NT2/D1 (cell line): ENCODE measurements at regions not wholly inside any gene's neighbourhood (a gene's known extent, or its start where the extent isn't known, plus 50 kb on each side); places are given as distances from the start of the nearest gene placed in this dataset.
A peak's percentile ranks its signal among the peaks of the same experiment; 100 is the strongest.
"Not testable (repeated sequence)": the region's sequence is repeated elsewhere in the genome, so short reads cannot be mapped to it uniquely, and the experiment has no call there.

ENCODE experiments used
- DNase-seq: peaks from one replicate; pipeline ENCODE4 v3.0.0-alpha.2; 2011; ENCODE audit warnings: low read depth, low spot score
- H3K27me3 ChIP-seq: 2 replicates; pipeline ENCODE4 v1.6.0; 2011; ENCODE audit warnings: mild to moderate bottlenecking; ENCODE audit not compliant: insufficient read length, insufficient read depth
- H3K36me3 ChIP-seq: 2 replicates; pipeline ENCODE4 v1.6.1; 2011; ENCODE audit warnings: mild to moderate bottlenecking, low read length, mixed read lengths; ENCODE audit not compliant: insufficient read depth, insufficient read length
- H3K4me1 ChIP-seq: 2 replicates; pipeline ENCODE4 v1.5.1; 2011; ENCODE audit not compliant: insufficient read depth, insufficient read length
- H3K4me3 ChIP-seq: 2 replicates; pipeline ENCODE4 v1.5.1; 2011; ENCODE audit warnings: low read depth; ENCODE audit not compliant: insufficient read length
- H3K9ac ChIP-seq: 2 replicates; pipeline ENCODE4 v1.6.0; 2011; ENCODE audit warnings: low read depth; ENCODE audit not compliant: insufficient read length
- H3K9me3 ChIP-seq: 2 replicates; pipeline ENCODE4 v1.5.1; 2011; ENCODE audit warnings: mild to moderate bottlenecking, low read length; ENCODE audit not compliant: insufficient read depth
- SUZ12 ChIP-seq: IDR thresholded peaks from 2 replicates; pipeline ENCODE4 v1.6.1; 2011; ENCODE audit not compliant: insufficient read length, insufficient read depth; ENCODE audit errors: extremely low read depth
- YY1 ChIP-seq: IDR thresholded peaks from 2 replicates; pipeline ENCODE4 v1.6.1; 2011; ENCODE audit not compliant: insufficient read length, insufficient read depth
- ZNF274 ChIP-seq: IDR thresholded peaks from 2 replicates; pipeline ENCODE4 v1.6.1; 2011; ENCODE audit warnings: mild to moderate bottlenecking, low read depth, low read length

DNA sequence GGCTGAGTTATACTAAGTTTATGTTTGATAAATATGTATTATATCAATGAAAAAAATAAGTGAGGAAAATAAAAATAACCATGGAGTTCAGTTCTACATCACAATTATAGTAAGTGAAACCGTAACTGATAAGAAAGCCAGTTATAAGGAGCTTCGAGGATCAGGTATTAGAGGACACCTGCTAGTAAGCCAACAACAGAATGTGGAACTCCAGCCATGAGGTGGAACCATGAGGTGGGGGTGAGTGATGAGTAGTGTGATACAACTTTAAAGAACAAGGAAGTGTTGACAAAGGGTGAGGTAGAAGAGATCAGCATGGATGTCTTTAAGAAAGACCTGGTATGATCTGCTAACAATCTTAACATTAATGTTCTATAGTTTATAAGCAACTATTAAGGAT is 452.9 kb downstream of the GUCY1A2 start:
- Histone ChIP-seq H3K27me3 (no peaks in the 10 kb centered on the region), H3K4me1 (no peaks in the 10 kb centered on the region), H3K4me3 (no peak overlapping the region), H3K9me3 (no peaks in the 10 kb centered on the region), H3K36me3 (no peaks in the 10 kb centered on the region), H3K9ac (no peak overlapping the region)
- no peak for TF ChIP-seq SUZ12
- TF ChIP-seq YY1, result no peak
- TF ChIP-seq ZNF274, result no peak
- DNase-seq, result no peak

DNA sequence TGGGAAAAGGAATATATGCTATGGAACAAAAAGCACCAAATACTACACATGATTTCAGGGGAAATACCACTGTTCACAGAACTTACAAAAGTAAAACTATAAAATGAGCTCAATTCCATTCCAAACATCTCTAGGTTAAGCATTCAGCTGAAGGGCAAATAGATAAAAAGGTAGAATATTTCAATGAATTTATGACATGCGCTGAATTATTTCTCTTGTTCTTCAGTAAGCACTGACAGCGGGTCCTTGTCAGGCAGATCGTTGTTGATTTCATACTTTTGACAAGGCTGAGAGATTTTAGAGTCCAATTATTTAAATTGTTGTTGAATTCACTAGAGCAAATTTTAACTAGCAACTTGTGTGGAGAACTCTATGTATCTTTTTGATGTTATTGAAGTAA is 449.6 kb downstream of the GUCY1A2 start:
- Histone ChIP-seq H3K36me3 (no peaks in the 10 kb centered on the region), H3K9ac (no peak overlapping the region), H3K4me1 (no peaks in the 10 kb centered on the region), H3K4me3 (no peak overlapping the region), H3K27me3 (no peaks in the 10 kb centered on the region), H3K9me3 (no peaks in the 10 kb centered on the region)
- TF ChIP-seq YY1 (no peak), ZNF274 (no peak), SUZ12 (no peak)
- DNase-seq, result no peak

DNA sequence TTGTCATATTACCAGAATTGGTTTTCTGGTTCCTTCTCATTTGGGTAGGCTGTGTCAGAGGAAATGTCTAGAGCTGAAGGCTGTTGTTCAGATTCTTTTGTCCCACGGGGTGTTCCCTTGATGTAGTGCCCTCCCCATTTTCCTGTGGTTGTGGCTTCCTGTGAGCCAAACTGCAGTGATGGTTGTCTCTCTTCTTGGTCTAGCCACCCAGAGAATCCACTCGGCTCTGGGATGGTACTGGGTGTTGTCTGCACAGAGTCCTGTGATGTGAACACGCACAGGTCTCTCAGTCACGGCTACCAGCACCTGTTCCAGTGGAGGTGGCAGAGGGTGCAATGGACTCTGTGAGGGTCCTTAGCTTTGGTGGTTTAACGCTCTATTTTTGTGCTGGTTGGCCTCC is 440.9 kb downstream of the GUCY1A2 start:
- DNase-seq, H3K27me3 ChIP-seq, H3K9me3 ChIP-seq, H3K9ac ChIP-seq, H3K4me1 ChIP-seq, H3K4me3 ChIP-seq, H3K36me3 ChIP-seq: not testable (repeated sequence)

DNA sequence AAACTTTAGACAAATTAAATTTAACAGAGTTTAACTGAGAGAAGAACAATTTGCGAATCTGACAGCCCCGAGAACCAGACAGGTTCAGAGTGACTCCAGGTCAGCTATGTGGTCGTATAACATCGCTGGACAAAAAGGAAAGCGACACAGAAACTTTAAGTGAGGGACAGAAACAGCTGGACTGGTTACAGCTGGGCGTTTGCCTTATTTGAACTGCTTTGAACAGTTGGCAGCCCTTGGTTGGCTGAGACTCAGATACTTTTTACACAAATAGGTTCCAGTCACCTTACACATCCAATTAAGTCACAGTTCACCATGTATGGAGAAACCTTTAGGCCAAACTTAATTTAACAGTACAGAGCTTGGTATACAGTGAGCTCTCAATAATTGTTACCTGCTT is 436.9 kb downstream of the GUCY1A2 start:
- Histone ChIP-seq H3K4me1 (no peaks in the 10 kb centered on the region), H3K9ac (no peak overlapping the region), H3K9me3 (no peaks in the 10 kb centered on the region), H3K36me3 (no peaks in the 10 kb centered on the region), H3K4me3 (no peak overlapping the region), H3K27me3 (no peaks in the 10 kb centered on the region)
- DNase-seq, result no peak
- TF ChIP-seq SUZ12 (no peak), YY1 (no peak), ZNF274 (no peak)

DNA sequence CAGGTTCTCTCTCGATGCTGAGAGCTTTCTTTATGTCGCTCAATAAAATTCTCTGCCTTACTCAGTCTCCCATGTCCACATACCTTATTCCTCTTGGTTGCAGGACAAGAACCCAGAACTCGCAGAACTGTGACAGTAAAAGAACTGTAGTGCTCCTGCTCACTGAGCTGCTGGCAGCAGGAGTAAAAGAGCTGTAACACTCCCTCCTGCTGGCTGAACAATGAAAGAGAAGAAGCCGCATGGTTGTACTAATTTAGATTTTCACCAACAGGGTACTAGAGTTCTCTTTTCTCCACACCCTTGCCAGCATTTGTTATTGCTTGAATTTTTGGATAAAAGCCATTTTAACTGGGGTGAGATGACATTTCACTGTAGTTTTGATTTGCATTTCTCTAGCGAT is 433.2 kb downstream of the GUCY1A2 start:
- H3K4me1 ChIP-seq, result no peaks in the 10 kb centered on the region
- peak; percentile 20 for DNase-seq

DNA sequence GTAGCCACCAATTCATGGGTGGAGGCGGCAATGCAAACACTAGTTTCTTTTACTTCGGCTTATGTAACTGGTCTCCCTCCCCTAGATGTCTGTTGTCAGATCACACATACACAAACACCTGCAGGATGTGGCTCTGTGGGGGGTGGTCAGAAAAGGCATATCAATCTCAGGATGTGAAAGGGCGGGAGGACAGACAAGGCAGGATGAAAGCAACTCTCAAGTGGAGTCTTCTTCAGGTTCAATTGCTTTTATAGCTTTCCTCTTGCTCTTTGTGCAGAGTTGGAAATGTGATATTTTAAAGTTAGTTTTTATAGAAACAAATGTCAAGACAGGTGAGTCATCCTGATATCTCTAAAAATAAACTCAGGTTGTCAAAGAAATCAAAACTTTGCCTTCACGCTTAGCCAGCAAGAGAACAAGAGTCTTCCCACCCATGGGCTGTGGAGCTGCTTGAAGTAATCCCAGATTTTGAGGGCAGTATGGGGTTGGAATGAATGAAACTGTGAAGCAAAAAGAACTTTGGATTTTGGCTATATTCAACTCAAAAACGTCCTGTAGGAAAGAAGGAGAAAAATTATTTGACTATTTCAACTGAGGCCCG is 423.4 kb downstream of the GUCY1A2 start:
- no peaks in the 10 kb centered on the region for H3K27me3 ChIP-seq
- TF ChIP-seq YY1 (no peak), SUZ12 (no peak), ZNF274 (no peak)
- no peaks in the 10 kb centered on the region for H3K9me3 ChIP-seq
- no peaks in the 10 kb centered on the region for H3K36me3 ChIP-seq
- H3K4me1 ChIP-seq, result no peaks in the 10 kb centered on the region
- no peak overlapping the region for H3K9ac ChIP-seq
- peak; percentile 6 for DNase-seq
- no peak overlapping the region for H3K4me3 ChIP-seq

More for the DNA sequence above, 433.2 kb downstream of the GUCY1A2 start:
- no peak for TF ChIP-seq ZNF274
- TF ChIP-seq YY1, result no peak
- no peak for TF ChIP-seq SUZ12
- no peak overlapping the region for H3K4me3 ChIP-seq
- H3K9ac ChIP-seq, result no peak overlapping the region
- H3K9me3 ChIP-seq, result no peaks in the 10 kb centered on the region
- H3K36me3 ChIP-seq, result no peaks in the 10 kb centered on the region
- H3K27me3 ChIP-seq, result no peaks in the 10 kb centered on the region

DNA sequence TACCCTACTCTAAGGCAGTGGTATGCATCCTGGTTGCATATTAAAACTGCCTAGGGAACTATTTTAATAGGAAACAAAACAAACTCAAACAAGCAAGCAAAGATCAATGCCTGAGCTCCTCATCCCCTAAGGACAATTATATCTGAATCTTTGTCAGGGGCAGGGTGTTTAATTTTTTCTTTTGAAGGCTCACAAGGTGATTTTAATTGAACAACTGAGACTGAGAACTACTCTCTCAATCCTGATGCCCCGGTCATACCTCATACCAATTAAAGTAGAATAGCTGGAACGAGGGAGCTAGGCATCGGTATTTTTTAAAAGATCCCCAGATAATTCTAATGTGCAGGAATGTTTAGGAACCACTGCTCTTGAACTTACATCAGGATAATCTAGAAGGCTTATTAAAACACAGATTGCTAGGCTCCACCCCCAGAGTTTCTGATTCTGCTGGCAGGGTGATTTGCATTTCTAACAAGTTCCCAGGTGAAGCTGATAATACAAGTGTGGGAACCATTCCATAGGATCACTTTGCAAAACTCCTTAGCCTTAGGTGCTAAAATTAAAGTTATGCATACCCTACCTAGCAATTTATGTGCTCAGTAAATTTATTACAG is 416.5 kb downstream of the GUCY1A2 start:
- H3K4me1 ChIP-seq, result no peaks in the 10 kb centered on the region
- TF ChIP-seq ZNF274 (no peak), YY1 (no peak), SUZ12 (no peak)

DNA sequence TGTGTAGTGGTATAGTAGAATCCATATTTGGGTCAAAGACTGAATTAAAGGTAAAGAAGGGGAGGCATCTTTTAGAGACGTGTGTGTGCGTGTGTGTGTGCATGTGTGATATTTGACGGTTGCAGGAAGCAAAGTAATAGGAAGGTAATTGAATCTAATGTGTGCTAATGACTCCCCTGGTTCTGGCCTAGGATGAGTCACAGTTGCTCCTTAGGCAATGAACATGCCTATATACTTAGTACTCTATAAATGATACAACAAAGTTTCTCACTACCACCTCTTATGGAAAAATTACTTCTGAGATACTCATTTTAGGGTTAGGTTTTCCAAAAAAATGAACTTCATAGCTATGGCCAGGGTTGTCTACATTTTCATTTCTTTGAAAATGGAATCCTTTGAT is 409.6 kb downstream of the GUCY1A2 start:
- Histone ChIP-seq H3K9me3 (no peaks in the 10 kb centered on the region), H3K4me1 (no peaks in the 10 kb centered on the region), H3K4me3 (no peak overlapping the region), H3K9ac (no peak overlapping the region), H3K36me3 (no peaks in the 10 kb centered on the region), H3K27me3 (no peaks in the 10 kb centered on the region)
- no peak for DNase-seq
- no peak for TF ChIP-seq SUZ12
- TF ChIP-seq YY1, result no peak
- no peak for TF ChIP-seq ZNF274

More for the DNA sequence above, 416.5 kb downstream of the GUCY1A2 start:
- no peak overlapping the region for H3K4me3 ChIP-seq
- no peak overlapping the region for H3K9ac ChIP-seq
- DNase-seq, result no peak
- H3K9me3 ChIP-seq, result no peaks in the 10 kb centered on the region
- no peaks in the 10 kb centered on the region for H3K27me3 ChIP-seq
- H3K36me3 ChIP-seq, result no peaks in the 10 kb centered on the region
